ENCODE measurements at regions not wholly inside any gene's neighbourhood (a gene's known extent, or its start where the extent isn't known, plus 50 kb on each side); places are given as distances from the start of the nearest gene placed in this dataset.

DNA sequence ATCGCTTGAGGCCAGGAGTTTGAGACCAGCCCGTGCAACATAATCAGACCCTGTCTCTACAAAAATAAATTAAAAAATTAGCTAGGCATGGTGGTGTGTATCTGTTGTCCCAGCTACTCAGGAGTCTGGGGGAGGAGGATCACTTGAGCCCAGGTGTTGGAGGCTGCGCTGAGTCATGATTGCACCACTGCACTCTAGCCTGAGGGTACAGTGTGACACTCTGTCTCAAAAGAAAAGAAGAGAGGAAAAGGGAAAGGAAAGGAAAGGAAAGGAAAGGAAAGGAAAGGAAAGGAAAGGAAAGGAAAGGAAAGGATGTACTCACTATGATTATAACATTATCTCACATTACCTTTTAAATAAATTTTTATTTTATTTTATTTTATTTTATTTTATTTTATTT is 56.5 kb upstream of the MPP7 start:
- TF ChIP-seq EZH2phosphoT487 (IDR thresholded peaks at IDR 0.05; ENCODE audit: unreplicated experiment) (no peak), POLR2AphosphoS5 (IDR thresholded peaks at IDR 0.05; ENCODE audit: low read depth) (no peak), EZH2 (IDR thresholded peaks at IDR 0.05; ENCODE audit: low read depth, unreplicated experiment) (no peak)
- TF ChIP-seq, protein P1, sequence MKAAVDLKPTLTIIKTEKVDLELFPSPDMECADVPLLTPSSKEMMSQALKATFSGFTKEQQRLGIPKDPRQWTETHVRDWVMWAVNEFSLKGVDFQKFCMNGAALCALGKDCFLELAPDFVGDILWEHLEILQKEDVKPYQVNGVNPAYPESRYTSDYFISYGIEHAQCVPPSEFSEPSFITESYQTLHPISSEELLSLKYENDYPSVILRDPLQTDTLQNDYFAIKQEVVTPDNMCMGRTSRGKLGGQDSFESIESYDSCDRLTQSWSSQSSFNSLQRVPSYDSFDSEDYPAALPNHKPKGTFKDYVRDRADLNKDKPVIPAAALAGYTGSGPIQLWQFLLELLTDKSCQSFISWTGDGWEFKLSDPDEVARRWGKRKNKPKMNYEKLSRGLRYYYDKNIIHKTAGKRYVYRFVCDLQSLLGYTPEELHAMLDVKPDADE (IDR thresholded peaks at IDR 0.05): no peak
- TF ChIP-seq, protein P2, sequence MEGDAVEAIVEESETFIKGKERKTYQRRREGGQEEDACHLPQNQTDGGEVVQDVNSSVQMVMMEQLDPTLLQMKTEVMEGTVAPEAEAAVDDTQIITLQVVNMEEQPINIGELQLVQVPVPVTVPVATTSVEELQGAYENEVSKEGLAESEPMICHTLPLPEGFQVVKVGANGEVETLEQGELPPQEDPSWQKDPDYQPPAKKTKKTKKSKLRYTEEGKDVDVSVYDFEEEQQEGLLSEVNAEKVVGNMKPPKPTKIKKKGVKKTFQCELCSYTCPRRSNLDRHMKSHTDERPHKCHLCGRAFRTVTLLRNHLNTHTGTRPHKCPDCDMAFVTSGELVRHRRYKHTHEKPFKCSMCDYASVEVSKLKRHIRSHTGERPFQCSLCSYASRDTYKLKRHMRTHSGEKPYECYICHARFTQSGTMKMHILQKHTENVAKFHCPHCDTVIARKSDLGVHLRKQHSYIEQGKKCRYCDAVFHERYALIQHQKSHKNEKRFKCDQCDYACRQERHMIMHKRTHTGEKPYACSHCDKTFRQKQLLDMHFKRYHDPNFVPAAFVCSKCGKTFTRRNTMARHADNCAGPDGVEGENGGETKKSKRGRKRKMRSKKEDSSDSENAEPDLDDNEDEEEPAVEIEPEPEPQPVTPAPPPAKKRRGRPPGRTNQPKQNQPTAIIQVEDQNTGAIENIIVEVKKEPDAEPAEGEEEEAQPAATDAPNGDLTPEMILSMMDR (conservative IDR thresholded peaks at IDR 0.05; ENCODE audit: low read depth in 2 of 2): no peak
- TF ChIP-seq, protein P3, sequence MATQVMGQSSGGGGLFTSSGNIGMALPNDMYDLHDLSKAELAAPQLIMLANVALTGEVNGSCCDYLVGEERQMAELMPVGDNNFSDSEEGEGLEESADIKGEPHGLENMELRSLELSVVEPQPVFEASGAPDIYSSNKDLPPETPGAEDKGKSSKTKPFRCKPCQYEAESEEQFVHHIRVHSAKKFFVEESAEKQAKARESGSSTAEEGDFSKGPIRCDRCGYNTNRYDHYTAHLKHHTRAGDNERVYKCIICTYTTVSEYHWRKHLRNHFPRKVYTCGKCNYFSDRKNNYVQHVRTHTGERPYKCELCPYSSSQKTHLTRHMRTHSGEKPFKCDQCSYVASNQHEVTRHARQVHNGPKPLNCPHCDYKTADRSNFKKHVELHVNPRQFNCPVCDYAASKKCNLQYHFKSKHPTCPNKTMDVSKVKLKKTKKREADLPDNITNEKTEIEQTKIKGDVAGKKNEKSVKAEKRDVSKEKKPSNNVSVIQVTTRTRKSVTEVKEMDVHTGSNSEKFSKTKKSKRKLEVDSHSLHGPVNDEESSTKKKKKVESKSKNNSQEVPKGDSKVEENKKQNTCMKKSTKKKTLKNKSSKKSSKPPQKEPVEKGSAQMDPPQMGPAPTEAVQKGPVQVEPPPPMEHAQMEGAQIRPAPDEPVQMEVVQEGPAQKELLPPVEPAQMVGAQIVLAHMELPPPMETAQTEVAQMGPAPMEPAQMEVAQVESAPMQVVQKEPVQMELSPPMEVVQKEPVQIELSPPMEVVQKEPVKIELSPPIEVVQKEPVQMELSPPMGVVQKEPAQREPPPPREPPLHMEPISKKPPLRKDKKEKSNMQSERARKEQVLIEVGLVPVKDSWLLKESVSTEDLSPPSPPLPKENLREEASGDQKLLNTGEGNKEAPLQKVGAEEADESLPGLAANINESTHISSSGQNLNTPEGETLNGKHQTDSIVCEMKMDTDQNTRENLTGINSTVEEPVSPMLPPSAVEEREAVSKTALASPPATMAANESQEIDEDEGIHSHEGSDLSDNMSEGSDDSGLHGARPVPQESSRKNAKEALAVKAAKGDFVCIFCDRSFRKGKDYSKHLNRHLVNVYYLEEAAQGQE (IDR thresholded peaks at IDR 0.05; ENCODE audit: unreplicated experiment): no peak
